Astrocyte of the cerebellum (primary cell): ENCODE measurements at regions not wholly inside any gene's neighbourhood (a gene's known extent, or its start where the extent isn't known, plus 50 kb on each side); places are given as distances from the start of the nearest gene placed in this dataset.

Source experiments
- DNase-seq: peaks from one replicate; pipeline ENCODE4 v3.0.0-alpha.2; 2011; ENCODE audit warnings: low read depth
- H3K4me3 ChIP-seq: 2 replicates; pipeline ENCODE4 v1.5.1; 2011; ENCODE audit warnings: mild to moderate bottlenecking, low read depth, low read length, moderate library complexity
- in situ Hi-C: cut with HindIII; loops from 2 replicates; pipeline ENCODE4 v1.10.0; 2017; ENCODE audit warnings: low sequenced_read_pairs
- TF ChIP-seq, protein P1 (sequence below): IDR thresholded peaks from 2 replicates; pipeline ENCODE4 v1.5.1; 2012; ENCODE audit warnings: low read length, low read depth, moderate library complexity, mild to moderate bottlenecking; ENCODE audit errors: missing control alignments

DNA sequence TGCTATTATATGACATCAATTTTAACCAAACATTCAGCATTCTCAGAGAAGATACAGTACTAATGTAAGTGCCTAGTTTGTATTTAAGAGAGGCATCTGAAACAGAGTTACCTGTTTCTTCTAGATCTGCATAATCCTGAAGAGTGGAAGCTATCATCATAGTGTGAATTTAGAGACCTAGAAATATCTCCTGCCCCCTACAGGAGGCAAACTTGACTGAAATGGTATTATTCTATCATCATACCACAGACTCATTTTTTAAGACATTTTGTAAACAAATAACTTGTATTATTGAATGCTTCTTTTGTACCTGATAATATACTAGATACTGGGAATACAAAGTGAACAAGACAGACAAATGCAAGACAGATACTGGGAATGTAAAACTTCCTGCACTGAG is 216.8 kb upstream of the RPS23 start:
- H3K4me3 ChIP-seq: no peak overlapping the region
- DNase-seq: no peak
- in situ Hi-C loops: no loop called here
- TF ChIP-seq, protein P1, sequence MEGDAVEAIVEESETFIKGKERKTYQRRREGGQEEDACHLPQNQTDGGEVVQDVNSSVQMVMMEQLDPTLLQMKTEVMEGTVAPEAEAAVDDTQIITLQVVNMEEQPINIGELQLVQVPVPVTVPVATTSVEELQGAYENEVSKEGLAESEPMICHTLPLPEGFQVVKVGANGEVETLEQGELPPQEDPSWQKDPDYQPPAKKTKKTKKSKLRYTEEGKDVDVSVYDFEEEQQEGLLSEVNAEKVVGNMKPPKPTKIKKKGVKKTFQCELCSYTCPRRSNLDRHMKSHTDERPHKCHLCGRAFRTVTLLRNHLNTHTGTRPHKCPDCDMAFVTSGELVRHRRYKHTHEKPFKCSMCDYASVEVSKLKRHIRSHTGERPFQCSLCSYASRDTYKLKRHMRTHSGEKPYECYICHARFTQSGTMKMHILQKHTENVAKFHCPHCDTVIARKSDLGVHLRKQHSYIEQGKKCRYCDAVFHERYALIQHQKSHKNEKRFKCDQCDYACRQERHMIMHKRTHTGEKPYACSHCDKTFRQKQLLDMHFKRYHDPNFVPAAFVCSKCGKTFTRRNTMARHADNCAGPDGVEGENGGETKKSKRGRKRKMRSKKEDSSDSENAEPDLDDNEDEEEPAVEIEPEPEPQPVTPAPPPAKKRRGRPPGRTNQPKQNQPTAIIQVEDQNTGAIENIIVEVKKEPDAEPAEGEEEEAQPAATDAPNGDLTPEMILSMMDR: no peak

DNA sequence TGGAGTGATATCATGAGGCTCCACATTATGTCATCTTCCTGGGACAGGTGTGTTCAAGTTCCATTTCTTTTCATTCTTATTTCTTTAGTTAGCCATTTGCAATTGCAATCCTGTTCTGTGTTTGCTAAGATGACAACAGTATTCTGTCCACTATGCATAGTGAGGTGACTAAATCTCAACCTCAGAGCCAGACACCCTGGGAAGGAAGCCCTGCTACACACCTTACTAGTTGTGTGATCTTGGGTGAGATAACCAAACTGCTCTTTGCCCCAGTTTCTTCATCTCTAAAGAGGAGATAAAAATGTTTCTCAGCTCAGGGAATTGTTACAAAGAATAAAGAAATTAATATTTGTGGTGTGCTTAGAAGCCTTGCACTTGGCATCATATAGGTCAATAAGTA is 215.1 kb upstream of the RPS23 start:
- in situ Hi-C loops: no loop called here
- DNase-seq: no peak
- TF ChIP-seq, protein P1: no peak
- no peak overlapping the region for H3K4me3 ChIP-seq

DNA sequence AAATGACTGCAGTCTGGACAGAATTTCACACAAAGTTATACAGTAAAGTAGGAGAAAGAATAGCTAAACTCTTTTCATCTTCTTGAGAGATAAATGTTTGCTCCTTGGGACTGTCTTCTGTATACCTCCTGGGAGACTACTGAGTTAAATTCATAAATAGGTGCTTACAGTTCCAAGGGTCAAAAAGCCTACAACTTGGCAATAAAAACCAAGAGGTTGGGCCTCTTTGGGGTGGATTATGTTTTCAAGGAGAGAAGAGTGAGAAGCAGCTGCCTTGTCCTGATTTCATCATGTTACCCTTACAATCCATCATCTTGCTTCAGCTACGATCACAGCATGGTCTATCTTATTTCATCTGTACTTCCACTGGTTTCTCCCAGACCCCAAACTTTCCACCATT is 213.2 kb upstream of the RPS23 start:
- TF ChIP-seq, protein P1: no peak
- DNase-seq: no peak
- in situ Hi-C loops: no loop called here
- no peak overlapping the region for H3K4me3 ChIP-seq

DNA sequence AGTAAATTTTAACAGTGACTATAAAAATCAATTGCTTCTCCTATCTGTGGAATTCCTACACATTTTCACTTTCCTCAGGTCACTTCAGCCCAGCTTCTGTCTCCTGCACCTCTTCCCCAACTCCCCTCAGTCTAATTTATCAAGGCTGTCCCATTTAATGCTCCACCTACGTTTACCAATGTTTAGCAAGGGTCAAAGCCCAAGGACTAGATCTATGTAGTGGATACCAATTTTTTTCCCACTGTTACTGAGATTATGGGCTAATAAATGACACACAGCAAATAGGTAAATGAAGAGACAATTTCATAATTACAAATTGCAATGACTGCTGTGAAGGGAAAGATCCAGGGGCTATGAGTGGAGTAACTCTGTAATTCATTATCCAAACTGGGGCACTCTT is 211.5 kb upstream of the RPS23 start:
- TF ChIP-seq, protein P1: no peak
- no peak for DNase-seq
- in situ Hi-C loops: no loop called here
- no peak overlapping the region for H3K4me3 ChIP-seq

DNA sequence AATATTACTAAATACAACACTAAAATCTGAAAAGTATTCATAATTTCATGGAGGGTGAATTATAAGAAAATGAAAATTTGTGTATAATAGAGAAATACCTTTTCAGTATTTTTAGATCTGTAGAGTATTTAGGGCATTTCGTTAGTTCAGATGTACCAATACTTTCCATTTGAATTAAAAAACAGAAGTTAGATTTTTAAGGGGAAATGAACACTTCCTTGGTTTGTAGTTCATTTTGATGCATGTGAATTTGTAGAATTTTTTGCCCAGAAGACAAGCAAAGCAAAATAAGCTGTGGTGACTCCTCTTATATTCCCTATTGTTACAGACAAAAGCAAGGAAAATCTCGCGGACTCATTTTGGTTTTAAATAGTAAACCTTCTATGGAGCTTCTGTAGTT is 209.0 kb upstream of the RPS23 start:
- in situ Hi-C loops: no loop called here

DNA sequence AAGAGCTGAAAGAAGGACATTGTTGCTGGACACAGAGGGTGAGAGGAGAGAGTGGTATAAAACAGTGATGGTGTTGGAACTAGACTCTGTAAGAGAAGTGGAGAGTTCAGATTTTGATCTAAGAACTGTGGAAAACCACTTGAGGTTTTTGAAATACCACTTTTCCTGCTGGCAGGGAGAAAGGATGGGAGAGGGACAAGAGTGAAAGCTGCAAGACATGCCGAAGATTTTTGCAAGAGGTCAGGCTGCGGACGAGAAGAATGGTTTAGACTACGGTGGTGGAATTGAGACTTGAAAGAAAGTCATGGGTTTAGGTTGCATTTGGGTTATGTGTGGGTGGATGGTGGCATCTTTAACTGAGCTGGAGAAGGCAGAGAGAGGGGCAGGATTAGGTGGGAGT is 202.2 kb upstream of the RPS23 start:
- H3K4me3 ChIP-seq: no peak overlapping the region
- TF ChIP-seq, protein P1: no peak
- in situ Hi-C loops: no loop called here
- DNase-seq: no peak

More for the DNA sequence above, 209.0 kb upstream of the RPS23 start:
- no peak for DNase-seq
- no peak overlapping the region for H3K4me3 ChIP-seq
- TF ChIP-seq, protein P1: no peak

DNA sequence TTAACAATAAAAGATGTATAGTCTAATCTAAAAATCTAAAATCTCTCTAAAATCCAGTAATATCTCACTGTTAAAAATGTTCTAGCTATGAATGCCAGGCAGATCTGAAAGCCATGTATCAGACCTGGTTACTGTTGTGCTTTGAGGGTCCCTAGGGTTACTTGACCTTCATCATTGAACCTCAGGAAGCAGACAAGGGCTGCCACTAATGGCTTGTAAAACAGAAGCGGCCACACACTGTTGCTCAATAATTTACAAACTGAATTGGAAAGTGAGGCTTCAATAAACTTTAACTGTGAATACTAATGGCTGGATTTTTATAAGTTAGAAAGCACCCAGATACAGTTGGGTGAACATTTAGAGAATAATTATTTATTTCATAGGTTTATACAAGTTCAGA is 198.0 kb upstream of the RPS23 start:
- in situ Hi-C loops: no loop called here
- no peak overlapping the region for H3K4me3 ChIP-seq
- TF ChIP-seq, protein P1: no peak
- DNase-seq: no peak
